Astrocyte (in vitro differentiated cells and primary cell): ENCODE measurements at regions not wholly inside any gene's neighbourhood (a gene's known extent, or its start where the extent isn't known, plus 50 kb on each side); places are given as distances from the start of the nearest gene placed in this dataset.
"Not testable (repeated sequence)": the region's sequence is repeated elsewhere in the genome, so short reads cannot be mapped to it uniquely, and the experiment has no call there.

Source experiments
- EZH2 ChIP-seq: IDR thresholded peaks from 2 replicates; pipeline ENCODE4 v1.6.1; 2012; ENCODE audit warnings: mild to moderate bottlenecking, low read length, inconsistent platforms; ENCODE audit not compliant: insufficient read depth
- TF ChIP-seq, protein P1 (sequence below): IDR thresholded peaks from 2 replicates; pipeline ENCODE4 v1.5.1; 2011; ENCODE audit warnings: low read depth, mild to moderate bottlenecking, inconsistent platforms, low read length, moderate library complexity; ENCODE audit not compliant: insufficient read depth

DNA sequence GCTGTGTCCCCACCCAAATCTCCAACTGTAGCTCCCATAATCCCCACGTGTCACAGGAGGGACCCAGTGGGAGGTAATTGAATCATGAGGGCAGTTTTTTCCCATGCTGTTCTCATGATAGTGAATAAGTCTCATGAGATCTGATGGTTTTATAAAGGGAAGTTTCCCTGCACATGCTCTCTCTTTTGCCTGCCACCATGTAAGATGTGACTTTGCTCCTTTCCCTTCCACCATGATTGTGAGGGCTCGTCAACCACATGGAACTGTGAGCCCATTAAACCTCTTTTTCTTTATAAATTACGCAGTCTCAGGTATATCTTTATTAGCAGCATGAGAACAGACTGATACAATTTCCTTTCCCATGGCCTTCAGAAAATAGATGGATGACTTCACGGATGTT is 76.8 kb upstream of the ATP8B1 start:
- not testable (repeated sequence) for TF ChIP-seq EZH2
- TF ChIP-seq, protein P1, sequence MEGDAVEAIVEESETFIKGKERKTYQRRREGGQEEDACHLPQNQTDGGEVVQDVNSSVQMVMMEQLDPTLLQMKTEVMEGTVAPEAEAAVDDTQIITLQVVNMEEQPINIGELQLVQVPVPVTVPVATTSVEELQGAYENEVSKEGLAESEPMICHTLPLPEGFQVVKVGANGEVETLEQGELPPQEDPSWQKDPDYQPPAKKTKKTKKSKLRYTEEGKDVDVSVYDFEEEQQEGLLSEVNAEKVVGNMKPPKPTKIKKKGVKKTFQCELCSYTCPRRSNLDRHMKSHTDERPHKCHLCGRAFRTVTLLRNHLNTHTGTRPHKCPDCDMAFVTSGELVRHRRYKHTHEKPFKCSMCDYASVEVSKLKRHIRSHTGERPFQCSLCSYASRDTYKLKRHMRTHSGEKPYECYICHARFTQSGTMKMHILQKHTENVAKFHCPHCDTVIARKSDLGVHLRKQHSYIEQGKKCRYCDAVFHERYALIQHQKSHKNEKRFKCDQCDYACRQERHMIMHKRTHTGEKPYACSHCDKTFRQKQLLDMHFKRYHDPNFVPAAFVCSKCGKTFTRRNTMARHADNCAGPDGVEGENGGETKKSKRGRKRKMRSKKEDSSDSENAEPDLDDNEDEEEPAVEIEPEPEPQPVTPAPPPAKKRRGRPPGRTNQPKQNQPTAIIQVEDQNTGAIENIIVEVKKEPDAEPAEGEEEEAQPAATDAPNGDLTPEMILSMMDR, result not testable (repeated sequence)
